WTC11 (cell line): ENCODE measurements at regions not wholly inside any gene's neighbourhood (a gene's known extent, or its start where the extent isn't known, plus 50 kb on each side); places are given as distances from the start of the nearest gene placed in this dataset.

Experiments used
- ATF6 ChIP-seq: sonication (generic); formaldehyde crosslinking; IDR thresholded peaks from 2 replicates; pipeline ENCODE4 v1.8.1; 2023; ENCODE audit warnings: mild to moderate bottlenecking, missing genetic modification reagents
- FOXP1 ChIP-seq: sonication (generic); formaldehyde crosslinking; IDR thresholded peaks from 2 replicates; pipeline ENCODE4 v1.8.0; 2022; ENCODE audit warnings: missing genetic modification reagents, mild to moderate bottlenecking, moderate library complexity, borderline replicate concordance
- SP1 ChIP-seq: sonication (generic); formaldehyde crosslinking; conservative IDR thresholded peaks from 2 replicates; pipeline ENCODE4 v1.8.1; 2022; ENCODE audit warnings: missing genetic modification reagents
- ZNF423 ChIP-seq: fragments of 250-450 bp; sonication (Bioruptor Pico); IDR thresholded peaks from 2 replicates; pipeline ENCODE4 v2.1.2; 2022; ENCODE audit warnings: mild to moderate bottlenecking, moderate library complexity
- TF ChIP-seq, protein P1 (sequence below): fragments of 200-600 bp; IDR thresholded peaks from 2 replicates; pipeline ENCODE4 v1.8.0; 2022; ENCODE audit warnings: antibody characterized with exemption

DNA sequence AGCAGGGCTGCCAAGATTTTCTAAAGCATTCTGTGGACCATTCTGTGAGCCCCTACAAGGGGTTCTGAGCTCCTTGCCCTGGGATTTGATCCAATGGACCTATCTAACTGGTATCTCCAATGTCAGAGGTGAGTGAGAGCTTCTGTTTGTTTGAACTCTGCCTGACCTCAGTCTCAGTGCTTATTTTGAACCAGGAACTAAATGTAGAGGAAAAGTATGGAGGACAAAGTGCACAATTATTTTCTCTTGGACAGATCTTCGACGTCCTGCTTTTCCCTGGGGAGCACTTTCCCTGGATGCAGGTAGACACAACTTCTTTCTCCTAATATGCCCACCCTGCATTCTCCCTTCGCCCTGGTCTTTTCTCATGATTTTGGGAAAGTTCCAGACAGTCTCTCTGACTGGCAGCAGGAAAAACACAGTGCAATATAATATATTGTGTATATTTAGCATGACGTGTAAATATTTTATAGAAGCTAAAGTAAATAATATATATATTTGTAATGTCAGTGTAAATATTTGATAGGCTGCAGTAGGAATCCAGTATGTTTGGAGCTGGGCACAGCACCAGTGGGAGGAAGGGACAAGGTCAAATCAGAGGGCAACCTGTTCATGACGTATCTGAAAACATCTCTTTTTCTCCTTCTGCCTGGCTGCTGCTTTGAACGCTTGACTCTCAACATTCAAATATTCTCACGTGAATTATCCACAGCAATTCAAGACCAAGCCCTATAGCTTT, 184.0 kb upstream of the LYZL1 start:
- TF ChIP-seq ATF6 (CRISPR knock-in tag) = no peak
- TF ChIP-seq ZNF423 (CRISPR knock-in tag) = no peak
- TF ChIP-seq, protein P1, sequence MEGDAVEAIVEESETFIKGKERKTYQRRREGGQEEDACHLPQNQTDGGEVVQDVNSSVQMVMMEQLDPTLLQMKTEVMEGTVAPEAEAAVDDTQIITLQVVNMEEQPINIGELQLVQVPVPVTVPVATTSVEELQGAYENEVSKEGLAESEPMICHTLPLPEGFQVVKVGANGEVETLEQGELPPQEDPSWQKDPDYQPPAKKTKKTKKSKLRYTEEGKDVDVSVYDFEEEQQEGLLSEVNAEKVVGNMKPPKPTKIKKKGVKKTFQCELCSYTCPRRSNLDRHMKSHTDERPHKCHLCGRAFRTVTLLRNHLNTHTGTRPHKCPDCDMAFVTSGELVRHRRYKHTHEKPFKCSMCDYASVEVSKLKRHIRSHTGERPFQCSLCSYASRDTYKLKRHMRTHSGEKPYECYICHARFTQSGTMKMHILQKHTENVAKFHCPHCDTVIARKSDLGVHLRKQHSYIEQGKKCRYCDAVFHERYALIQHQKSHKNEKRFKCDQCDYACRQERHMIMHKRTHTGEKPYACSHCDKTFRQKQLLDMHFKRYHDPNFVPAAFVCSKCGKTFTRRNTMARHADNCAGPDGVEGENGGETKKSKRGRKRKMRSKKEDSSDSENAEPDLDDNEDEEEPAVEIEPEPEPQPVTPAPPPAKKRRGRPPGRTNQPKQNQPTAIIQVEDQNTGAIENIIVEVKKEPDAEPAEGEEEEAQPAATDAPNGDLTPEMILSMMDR = no peak
- no peak for TF ChIP-seq SP1 (CRISPR knock-in tag)
- no peak for TF ChIP-seq FOXP1
